RWPE1 (cell line): ENCODE measurements at regions not wholly inside any gene's neighbourhood (a gene's known extent, or its start where the extent isn't known, plus 50 kb on each side); places are given as distances from the start of the nearest gene placed in this dataset.
"Not testable (repeated sequence)": the region's sequence is repeated elsewhere in the genome, so short reads cannot be mapped to it uniquely, and the experiment has no call there.

Experiments
- CTCF ChIA-PET: fragments of 350-600 bp; sonication (Branson Sonifier 250); formaldehyde crosslinking; extraction: SDS; loops from one replicate; lab custom pipeline; 2021; lab: Yijun Ruan, JAX
- POLR2A ChIA-PET: fragments of 400-600 bp; formaldehyde crosslinking; extraction: SDS; loops from one replicate; lab custom pipeline; 2020; ENCODE audit warnings: antibody characterized with exemption; ENCODE audit not compliant: low non-redundant PET; lab: Yijun Ruan, JAX
- DNase-seq: peaks from one replicate; pipeline ENCODE4 v3.0.0; 2012; ENCODE audit warnings: low spot score
- H3K27ac ChIP-seq: fragments of 450-650 bp; 2 replicates; pipeline ENCODE4 v1.5.1; 2017
- CTCF ChIP-seq: fragments of 450-650 bp; conservative IDR thresholded peaks from 2 replicates; pipeline ENCODE4 v1.5.1; 2017; ENCODE audit warnings: low read depth, mild to moderate bottlenecking

- POLR2A ChIA-PET, result no interaction called here
- no peak for DNase-seq
- H3K27ac ChIP-seq, result no peak overlapping the region
- CTCF ChIA-PET, result no interaction called here
- no peak for TF ChIP-seq CTCF
Measured at GRCh38 chr15:55084673-55085072, 112.1 kb downstream of the RSL24D1 start.

- H3K27ac ChIP-seq, result no peak overlapping the region
- no peak for TF ChIP-seq CTCF
- DNase-seq, result no peak
- ChIA-PET POLR2A (no interaction called here), CTCF (no interaction called here)
Measured at GRCh38 chr15:55084216-55084615, 112.5 kb downstream of the RSL24D1 start.

- DNase-seq, CTCF ChIA-PET, POLR2A ChIA-PET, H3K27ac ChIP-seq: not testable (repeated sequence)
Measured at GRCh38 chr15:55077052-55077451, 119.7 kb downstream of the RSL24D1 start.

- POLR2A ChIA-PET, result no interaction called here
- no peak for TF ChIP-seq CTCF
- no peak for DNase-seq
- no peak overlapping the region for H3K27ac ChIP-seq
- CTCF ChIA-PET, result no interaction called here
Measured at GRCh38 chr15:55074431-55074830, 122.3 kb downstream of the RSL24D1 start.

GRCh38 chr15:55063970-55064369, 132.8 kb downstream of the RSL24D1 start:
- POLR2A ChIA-PET, DNase-seq, CTCF ChIA-PET, H3K27ac ChIP-seq: not testable (repeated sequence)

GRCh38 chr15:55060836-55061235, 135.9 kb downstream of the RSL24D1 start:
- POLR2A ChIA-PET, result no interaction called here
- TF ChIP-seq CTCF, result no peak
- no peak overlapping the region for H3K27ac ChIP-seq
- CTCF ChIA-PET, result interaction anchor here (0.6 kb wide), 1 partner anchor 19 kb away, joined by 4 read pairs; no protein-coding TSS in a partner anchor
- DNase-seq, result no peak

GRCh38 chr15:55056500-55056899, 140.2 kb downstream of the RSL24D1 start:
- no peak for TF ChIP-seq CTCF
- POLR2A ChIA-PET, result no interaction called here
- CTCF ChIA-PET, result interaction anchor here (0.6 kb wide), 1 partner anchor 384 kb away, joined by 3 read pairs; no protein-coding TSS in a partner anchor
- no peak overlapping the region for H3K27ac ChIP-seq
- DNase-seq, result no peak

- CTCF ChIA-PET, result no interaction called here
- TF ChIP-seq CTCF, result no peak
- DNase-seq, result no peak
- H3K27ac ChIP-seq, result no peak overlapping the region
- POLR2A ChIA-PET, result no interaction called here
Measured at GRCh38 chr15:55044162-55044561, 152.6 kb downstream of the RSL24D1 start.
